ENCODE measurements at regions not wholly inside any gene's neighbourhood (a gene's known extent, or its start where the extent isn't known, plus 50 kb on each side); places are given as distances from the start of the nearest gene placed in this dataset.

DNA sequence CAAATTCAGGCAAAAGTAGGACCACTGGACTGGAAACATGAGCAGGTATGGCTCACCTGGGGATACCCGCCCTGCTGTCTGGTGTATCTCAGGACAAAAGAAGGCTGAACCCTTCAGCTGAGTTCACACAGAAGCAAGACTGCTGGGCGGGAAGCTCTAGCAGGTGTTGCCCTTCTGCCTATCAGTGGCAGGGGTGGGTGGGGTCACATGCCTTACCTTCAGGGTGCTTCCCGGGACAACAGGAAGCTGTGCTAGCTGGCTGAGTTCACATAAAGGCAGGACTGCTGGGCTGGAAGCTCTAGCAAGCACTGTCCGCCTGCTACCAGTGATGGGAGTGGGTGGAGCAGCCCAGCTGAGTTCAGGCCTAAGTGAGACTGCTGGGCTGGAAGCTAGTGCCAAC lies 498.8 kb upstream of the ZNF608 start:
- TF ChIP-seq CEBPB (IDR thresholded peaks at IDR 0.05; ENCODE audit: borderline replicate concordance in 1 of 2, low read depth in 2 of 2, low read length in 2 of 2) (no peak), ASH2L (IDR thresholded peaks at IDR 0.05; ENCODE audit: borderline replicate concordance, low read depth) (no peak), SMC3 (IDR thresholded peaks at IDR 0.05; ENCODE audit: borderline replicate concordance, low read length) (no peak), TAF1 (IDR thresholded peaks at IDR 0.05; ENCODE audit: borderline replicate concordance, low read depth, low read length) (no peak), SP1 (IDR thresholded peaks at IDR 0.05; ENCODE audit: low read depth, low read length) (no peak)
- TF ChIP-seq, protein P1, sequence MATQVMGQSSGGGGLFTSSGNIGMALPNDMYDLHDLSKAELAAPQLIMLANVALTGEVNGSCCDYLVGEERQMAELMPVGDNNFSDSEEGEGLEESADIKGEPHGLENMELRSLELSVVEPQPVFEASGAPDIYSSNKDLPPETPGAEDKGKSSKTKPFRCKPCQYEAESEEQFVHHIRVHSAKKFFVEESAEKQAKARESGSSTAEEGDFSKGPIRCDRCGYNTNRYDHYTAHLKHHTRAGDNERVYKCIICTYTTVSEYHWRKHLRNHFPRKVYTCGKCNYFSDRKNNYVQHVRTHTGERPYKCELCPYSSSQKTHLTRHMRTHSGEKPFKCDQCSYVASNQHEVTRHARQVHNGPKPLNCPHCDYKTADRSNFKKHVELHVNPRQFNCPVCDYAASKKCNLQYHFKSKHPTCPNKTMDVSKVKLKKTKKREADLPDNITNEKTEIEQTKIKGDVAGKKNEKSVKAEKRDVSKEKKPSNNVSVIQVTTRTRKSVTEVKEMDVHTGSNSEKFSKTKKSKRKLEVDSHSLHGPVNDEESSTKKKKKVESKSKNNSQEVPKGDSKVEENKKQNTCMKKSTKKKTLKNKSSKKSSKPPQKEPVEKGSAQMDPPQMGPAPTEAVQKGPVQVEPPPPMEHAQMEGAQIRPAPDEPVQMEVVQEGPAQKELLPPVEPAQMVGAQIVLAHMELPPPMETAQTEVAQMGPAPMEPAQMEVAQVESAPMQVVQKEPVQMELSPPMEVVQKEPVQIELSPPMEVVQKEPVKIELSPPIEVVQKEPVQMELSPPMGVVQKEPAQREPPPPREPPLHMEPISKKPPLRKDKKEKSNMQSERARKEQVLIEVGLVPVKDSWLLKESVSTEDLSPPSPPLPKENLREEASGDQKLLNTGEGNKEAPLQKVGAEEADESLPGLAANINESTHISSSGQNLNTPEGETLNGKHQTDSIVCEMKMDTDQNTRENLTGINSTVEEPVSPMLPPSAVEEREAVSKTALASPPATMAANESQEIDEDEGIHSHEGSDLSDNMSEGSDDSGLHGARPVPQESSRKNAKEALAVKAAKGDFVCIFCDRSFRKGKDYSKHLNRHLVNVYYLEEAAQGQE (IDR thresholded peaks at IDR 0.05; ENCODE audit: low read depth, low read length): no peak
- TF ChIP-seq, protein P2, sequence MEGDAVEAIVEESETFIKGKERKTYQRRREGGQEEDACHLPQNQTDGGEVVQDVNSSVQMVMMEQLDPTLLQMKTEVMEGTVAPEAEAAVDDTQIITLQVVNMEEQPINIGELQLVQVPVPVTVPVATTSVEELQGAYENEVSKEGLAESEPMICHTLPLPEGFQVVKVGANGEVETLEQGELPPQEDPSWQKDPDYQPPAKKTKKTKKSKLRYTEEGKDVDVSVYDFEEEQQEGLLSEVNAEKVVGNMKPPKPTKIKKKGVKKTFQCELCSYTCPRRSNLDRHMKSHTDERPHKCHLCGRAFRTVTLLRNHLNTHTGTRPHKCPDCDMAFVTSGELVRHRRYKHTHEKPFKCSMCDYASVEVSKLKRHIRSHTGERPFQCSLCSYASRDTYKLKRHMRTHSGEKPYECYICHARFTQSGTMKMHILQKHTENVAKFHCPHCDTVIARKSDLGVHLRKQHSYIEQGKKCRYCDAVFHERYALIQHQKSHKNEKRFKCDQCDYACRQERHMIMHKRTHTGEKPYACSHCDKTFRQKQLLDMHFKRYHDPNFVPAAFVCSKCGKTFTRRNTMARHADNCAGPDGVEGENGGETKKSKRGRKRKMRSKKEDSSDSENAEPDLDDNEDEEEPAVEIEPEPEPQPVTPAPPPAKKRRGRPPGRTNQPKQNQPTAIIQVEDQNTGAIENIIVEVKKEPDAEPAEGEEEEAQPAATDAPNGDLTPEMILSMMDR (IDR thresholded peaks at IDR 0.05 in 2 of 3, conservative IDR thresholded peaks at IDR 0.05 in 1 of 3; ENCODE audit: control insufficient read depth in 2 of 3, extremely low read depth in 1 of 3, insufficient read depth in 1 of 3, low read depth in 3 of 3, low read length in 3 of 3): no peak

Data from GM12878 (cell line).